T-helper 9 cell (primary cell): ENCODE measurements at regions not wholly inside any gene's neighbourhood (a gene's known extent, or its start where the extent isn't known, plus 50 kb on each side); places are given as distances from the start of the nearest gene placed in this dataset.

Experiments used
- DNase-seq: peaks from one replicate; pipeline ENCODE4 v3.0.0-alpha.2; 2020

DNA sequence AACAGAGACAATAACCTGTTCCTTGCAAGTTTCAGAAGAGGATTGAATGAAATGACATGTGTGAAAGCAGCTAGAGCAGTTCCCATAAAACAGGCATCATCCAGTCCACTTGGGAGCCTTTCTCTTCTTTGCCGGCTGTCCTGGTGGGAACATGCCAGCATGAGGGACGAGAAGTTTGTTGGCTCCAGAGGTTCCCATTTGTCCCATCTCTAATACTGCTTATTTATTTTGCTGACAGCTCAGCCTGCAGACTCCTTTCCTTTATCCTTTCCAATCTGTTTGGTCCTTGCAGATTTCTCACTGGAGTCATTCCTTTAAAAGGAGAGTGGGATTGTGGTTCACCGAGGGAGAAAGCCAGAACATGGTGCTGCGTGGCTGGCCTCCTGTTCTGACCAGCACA, 321.5 kb upstream of the CLINT1 start:
- no peak for DNase-seq

DNA sequence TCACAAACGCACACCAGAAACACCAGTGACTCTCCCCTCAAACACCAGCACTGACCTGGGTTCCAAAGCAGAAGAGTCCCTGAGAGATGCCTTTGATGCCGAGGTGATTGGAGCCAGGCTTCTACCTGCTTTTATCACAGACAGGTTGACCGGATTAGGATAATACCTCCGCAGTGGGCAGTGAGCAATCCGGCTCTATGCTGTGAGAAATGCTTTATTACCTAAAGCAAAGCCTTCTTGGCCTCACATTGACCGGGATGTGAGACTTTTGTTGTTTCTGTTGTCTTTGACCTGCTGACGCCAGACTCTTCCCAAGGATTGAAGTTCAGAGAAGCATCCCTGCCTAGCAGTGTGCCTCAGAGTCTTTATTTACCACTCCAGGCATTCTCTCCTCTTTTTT, 320.3 kb upstream of the CLINT1 start:
- DNase-seq: no peak

DNA sequence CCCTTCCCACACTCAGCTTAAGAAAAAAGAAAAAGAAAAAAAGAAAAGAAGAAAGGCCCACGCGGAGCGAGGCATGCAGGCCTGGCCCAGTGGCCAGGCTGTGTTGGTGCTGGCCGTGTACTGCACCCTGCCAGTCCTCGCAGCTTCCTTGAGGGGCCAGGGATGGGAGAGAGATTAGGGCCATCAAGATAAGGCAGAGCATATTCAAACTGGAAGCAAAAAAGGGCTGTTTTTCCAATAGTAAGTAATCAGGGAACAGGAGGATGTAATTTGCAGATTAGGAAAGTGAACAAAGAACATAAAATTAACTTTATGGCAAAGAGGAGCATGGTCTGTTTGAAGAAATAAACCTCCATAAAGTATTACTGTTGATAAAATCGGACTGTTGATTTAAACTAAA, 319.6 kb upstream of the CLINT1 start:
- no peak for DNase-seq

DNA sequence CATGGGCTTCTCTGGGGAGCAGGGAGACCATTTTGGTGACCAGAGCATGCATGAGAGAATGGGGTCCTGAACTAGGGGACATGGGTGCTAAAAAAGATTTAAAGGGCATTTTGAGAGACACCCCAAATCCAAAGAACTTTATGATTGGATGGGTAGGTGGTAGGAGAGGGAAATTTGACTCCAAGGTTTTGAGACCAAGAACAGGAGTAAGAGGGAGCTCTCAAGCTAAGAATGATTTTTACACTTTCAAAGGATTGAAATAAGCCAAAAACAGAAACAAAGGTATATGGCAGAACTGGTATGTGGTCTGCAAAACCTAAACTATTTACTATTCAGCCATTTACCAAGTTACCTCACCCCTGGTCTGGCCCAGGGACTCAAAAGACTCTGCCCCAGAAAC, 318.2 kb upstream of the CLINT1 start:
- DNase-seq: no peak

DNA sequence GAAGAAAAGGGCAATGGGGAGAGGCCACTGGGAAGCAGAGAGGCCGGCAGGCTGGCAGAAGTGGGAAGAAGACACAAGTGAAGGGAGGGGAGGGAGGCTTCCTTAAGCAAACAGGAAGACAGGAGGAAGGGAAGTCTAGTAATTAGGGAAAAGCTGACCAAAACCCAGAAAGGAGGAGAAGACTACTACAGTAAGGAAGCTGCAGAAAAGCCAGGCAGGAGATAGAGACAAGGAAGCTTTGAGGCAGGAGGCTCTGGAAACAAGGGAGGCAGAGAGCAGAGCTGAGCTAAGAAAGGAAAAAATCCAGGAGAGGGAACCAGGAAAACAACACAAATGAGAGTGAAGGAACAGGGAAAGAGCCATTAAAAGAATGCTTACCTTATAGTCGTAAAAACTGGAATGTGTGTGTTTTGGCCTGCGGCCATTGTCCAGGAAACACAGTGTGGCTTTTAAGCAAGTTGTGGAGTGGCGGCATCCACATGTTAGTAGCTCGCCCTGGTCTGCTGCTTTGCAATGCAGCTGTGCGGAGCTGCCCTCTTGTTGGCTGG, 317.1 kb upstream of the CLINT1 start:
- DNase-seq: no peak

DNA sequence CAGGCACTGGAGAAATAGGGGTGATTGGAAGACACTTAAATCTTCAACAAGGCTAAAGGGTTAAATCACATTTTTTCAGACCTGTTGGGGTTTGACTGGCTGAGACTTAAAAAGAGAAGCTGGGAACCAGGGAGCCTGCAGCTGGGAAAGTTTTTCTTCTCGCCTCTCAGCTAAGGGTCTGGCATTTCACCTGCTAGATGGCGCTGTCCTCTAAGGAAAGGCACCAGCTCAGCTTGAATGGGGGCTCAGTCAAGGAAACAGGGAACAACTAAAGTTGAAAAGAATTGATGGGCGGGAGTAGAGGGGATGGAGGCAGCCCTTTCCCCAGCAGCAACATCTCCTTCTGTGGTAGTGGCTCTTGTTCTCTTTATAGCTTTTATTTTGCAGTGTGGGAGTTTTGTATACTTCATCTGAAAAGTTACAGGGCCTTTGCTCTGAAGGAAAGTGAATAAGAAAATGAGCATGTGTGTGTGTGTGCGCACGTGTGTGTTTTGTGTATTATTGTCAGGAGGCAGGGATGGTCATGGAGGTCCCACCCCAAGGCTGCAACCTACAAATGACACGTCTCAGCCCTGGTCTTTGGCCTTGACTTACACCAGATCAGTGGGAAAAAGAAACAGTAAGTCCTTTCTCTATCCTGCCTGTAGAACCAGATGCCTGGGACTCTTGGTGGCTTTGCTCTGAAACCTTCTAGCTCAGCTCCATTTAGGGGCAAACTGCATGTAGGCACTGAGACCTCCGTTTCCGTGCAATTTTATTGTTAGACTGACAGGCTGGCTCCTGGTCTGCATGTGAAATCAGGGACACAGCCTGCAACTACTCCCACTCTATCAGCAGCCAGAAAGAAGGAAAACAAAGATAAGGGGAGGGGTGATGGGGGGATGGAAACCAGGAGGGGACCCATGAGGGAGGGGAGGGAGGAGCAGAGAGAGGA, 316.2 kb upstream of the CLINT1 start:
- DNase-seq: peak; percentile 7

DNA sequence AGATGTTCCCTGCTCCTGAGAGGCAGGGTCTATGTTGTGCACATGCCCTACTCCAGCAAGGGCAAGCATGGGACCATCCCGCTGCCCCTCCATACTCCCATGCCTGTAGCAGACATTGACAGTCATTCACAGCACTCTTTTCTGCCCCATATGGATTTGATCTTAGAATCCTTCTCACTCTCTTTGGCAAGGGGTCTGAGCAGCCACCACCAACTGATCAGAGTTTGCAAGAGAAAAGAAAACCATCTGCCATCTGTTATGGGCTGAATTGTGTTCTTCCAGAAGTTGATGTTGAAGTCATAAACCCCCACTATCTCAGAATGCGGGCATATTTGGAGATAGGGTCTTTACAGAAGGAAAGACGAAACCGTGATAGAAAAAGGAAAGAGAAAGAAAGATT, 315.1 kb upstream of the CLINT1 start:
- no peak for DNase-seq

DNA sequence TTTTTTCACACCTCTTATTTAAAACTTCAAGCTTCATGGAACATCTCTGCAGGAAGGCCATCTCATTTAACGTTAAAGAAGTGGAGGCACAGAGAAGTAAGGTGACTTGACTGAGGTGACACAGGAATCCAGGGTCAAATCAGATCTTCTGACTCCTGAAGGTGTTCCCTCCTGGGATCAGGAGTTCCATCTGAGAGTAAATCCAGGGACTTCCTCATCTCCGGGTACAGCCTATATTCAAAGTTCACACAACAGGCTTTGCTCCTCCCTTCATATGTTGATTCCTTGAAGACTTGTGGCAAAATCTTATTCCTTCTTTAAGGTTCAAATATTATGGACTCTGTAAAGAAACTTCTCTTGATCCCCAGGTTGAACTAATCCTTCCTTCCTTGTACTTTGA, 313.1 kb upstream of the CLINT1 start:
- DNase-seq: no peak

DNA sequence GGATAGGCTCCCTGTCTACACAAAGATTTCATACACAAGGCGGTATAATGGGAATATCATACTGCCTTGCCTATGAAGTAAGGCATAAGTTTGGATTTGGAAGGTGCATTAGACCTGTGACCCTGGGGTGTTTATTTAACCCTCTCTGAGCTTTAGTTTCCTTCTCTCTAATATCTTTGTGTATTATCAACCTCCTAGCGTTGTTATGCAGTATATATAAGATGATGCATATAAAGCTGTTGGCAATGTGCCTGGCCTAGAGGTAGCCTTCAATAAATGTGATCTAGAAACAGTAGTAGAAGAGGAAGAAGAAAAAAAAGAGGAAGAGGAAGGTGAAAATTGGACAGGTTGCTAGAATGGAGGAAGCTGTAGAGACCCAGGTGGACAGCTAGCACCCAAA, 311.6 kb upstream of the CLINT1 start:
- DNase-seq: no peak

DNA sequence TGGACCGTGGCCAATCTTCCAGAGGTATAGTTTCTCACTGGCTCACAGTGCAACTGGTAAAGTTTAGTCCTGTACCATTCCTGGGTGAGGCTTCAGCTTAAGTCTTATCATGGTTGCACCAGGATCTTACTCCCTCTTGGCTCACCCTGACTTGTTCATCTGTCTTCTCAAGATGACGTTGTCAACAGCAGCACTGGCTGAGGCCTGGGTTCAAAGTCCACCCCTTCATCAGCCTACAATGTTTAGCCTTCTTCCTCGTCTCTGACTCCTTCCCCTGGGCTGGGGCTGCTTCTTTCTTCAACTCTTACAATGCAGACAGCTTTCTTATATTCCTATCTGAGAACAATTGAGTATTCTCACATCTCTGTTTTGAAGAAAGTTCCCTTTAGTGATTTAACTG, 311.1 kb upstream of the CLINT1 start:
- no peak for DNase-seq

DNA sequence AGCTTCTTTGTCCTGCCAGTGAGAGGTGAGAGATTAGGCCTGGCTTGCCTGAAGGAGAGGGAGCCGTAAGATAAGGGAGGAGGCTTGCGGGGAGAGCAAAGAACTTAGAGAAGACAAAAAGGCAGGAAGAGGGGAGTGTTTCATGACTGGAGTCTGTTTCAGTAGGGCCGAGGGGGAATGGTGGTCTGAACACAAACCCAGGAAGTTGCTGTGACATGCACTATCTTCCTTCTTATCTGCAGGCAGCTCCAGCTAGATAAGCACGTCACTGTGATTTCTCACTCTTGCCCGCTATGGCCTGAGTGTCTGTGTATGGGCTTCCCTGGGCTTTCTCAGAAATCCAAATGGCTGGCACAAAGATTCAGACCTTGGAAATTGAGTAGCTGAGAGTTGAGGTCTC, 307.5 kb upstream of the CLINT1 start:
- no peak for DNase-seq

DNA sequence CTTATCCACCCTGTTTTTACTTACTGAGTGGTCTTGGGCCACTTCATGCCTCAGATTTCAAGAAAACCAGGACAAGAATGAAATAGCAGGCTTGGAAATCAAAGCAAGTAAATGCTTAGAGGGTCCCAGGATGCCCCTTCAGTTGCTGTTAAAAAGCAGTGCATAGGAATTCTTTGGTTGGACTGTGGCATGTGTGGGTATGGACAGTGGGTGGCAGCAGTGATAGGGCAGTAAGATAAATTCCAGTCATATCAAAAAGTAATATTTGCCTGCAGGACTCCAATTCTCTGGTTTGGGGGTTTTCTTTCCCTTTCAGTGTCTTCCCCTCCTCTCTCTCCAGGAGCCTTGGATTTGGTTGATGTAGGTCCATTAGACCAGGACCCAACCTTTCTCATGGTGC, 306.7 kb upstream of the CLINT1 start:
- no peak for DNase-seq

DNA sequence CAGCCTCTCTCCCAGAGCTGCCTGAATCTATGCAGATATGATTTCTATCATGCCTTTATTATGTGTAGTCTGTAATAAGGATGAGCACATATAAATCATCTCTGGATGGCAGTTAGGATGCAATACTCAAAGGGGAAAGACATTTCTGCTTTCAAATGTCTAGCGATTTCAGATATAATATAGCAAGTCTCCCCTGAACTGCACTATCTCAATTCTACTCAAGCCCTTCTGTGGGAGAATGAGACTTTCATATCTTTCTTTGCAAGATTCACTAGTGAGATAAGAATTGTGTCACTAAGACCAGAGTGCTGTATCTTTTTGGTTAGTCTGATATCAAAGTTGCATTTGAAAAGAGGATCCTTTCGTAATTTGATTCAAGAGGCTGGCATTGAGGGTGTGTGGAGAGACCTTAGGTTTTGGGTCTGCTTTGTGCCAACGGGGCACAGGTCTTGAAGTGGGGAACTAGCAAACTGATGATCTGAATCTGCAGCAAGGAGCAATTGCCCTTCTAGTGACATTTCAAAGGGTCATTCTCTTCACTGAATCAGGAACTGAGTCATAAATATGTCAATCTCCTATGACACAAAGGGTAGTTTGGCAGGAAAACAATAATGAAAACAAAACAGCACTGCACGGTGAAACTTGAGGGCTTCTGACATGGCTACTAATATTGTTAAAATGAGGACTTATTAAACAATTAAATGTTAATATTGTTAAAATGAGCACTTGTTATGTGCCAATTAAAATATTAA, 305.5 kb upstream of the CLINT1 start:
- no peak for DNase-seq

DNA sequence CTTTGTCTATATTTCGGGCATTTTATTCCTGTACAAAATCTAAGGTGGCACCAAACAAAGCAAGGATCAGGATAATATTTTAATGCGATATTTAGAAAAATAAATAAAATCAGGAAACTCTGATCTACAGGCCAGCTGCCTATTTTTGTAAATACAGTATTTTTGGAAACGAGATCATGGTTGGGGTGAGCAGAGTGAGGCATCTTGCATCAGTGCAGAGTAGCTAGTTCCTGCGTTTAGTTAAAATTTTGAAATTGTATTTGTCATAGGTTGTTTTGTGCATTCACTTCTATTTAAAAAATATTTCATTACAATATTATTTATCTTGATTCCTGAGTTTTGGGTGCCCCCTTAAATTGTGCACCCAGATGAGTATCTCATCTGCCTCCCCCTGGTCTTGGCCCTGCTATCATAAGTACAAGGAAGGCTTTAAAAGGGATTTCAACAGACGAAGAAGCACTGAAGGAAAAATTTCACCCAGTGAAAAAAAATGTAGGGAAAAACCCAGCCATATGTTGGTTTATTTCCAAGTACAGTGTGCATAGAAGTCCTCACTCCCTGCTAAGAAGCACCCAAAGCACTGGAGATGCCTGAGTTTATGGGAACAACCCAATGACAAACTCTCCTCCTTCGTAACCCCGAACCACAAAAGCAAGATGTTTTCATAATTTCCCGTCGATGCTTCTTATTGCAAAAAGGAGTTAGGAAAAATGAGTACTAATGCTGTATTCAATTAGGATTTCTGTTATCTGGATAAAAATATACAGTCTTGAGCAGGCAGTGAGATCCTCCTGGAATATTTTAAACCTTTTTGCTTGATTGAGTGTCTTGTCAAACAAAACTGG, 304.7 kb upstream of the CLINT1 start:
- no peak for DNase-seq

DNA sequence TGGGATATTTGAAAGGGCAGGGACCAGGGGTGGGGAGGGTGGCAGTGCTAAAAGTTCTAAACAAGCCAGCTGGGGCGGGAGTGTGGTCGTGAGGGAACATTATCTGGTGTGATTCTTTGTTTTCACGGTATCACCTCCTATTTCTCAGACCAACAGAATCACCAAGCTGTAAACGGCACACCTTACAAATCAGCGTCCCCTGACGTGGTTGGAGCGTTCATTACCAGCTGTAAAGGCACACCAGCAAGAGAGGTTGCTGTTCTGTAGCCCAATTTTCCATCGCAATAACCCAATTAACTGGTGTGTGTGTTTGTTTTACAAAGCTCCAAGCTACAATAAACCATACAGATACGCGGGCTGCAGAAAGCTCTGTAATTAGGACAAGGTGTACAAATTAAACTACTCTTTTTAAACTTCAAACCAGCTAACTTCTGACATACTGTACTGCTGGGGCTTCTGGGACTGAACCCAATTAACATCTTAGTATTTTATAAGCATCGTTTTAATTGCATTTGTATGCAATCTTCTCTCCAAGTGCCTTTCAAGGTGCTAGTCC, 303.6 kb upstream of the CLINT1 start:
- no peak for DNase-seq

DNA sequence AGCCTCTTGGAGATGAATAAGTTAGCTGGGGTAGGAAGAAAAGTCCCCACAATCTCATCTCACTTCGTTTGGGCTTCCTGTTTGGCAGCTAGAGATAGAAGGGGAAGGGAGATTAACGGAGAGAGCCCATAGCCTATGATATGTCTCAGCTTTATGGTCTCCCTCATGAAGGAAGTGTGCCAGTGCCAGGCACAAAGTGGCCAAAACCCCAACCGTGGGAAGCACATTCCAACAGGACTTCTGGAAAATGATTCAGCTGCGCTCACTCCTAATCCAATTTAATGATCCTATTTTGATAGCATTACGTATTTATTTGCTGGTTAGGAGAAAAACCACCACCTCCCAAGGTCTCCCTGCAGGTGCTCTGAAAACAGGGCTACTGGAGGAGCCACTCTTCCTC, 303.1 kb upstream of the CLINT1 start:
- DNase-seq: no peak

DNA sequence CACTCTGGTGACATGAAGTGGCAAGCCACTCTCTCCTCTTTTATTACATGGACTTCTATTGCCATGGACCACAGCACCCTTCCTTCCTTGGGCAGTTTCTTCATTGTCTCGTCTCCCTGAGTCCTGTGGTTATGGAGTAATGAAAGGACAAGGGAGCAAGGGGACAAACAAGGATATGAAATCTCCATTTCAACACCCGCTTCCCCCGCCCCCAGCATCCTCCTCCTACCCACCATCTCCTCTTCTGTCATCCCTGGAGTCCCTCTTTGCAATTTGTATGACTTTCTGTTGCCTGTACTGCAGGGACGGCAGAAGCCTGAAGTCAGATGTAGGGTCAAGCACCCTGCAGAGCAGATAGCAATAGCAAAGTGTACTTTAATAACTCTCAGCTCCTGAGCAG, 300.7 kb upstream of the CLINT1 start:
- no peak for DNase-seq

DNA sequence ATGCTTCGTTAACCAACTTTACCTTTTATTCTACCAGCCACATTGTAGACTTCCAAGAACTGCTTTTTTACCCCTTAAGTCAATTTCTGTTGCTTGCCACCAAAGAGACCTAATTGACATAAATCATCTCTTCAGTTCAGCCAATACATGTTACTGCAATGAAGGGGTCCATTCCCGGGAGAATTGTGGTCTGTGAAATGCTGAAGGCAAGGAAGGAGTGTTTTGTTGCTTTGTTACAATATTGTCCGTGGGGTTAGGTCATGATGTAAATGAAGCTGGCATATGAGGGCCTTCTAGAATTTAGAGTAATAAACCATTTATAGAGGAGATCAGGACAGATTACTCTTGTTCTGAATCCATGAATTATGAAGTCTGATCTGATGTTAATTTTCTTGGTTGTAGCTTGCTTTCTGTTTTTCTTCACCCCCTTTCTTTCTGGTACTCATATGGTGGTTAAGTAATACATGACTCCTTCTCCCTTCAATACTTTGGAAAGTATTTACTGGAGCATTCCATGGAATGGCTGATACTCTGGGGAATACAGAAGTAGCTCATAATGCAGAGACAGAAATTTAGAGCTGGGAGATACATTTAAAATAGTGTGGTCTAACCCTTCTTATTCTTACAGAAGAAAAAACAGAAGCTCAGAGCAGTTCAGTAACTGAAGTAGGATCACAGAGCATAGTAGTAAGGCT, 297.0 kb upstream of the CLINT1 start:
- DNase-seq: no peak

DNA sequence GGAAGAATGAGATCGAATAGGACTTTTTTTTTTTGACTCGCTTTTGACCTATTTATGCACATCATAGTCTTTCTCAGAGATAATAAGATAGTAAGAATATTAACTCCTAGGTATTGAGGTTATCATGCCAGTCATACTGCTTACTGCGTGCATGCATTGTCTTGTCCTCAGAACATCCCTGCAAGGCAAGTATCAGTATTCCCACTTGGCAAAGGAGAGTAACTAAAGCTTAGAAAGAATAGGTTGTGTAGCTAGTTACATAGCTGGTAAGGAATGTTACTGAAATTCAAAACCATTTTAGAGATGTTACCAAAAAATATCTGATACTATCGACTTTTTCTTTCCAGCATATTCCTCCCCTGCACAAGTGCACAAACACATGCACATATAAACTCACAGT, 296.1 kb upstream of the CLINT1 start:
- no peak for DNase-seq

DNA sequence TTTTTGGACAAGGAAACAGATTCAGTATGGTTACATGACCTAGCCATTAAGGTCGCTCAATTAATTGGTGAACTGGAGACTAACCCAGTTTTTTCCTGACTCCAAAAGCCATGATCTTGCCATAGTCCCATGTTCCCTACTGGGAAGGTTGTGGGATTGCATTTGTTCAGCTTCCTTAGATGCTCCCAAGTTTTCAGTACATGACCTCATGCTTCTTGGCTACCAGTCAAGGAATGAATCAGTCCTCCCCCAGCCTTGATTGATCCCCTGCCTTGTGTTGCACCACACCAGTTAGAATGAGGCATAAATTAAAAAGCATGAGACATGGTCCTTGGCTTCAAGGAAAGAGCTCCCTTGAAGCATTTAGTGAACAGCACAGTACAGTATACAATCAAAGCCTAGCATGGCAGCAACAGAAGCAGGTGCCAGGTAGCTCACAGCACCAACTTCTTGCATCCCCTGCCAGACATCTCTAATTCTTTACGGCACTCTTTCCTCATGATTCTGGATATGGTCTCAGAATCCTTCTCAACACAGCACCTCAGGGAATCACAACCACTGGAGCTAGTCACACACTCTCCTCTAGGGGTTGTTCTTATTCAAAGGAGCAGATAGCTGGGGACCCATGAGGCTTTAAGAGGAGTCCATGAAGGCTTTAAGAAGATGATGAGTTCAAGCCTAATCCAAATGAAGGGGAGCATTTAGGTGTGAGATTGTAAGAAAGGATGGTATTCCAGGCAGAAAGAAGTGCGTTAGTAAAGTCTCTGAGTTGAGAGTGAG, 295.5 kb upstream of the CLINT1 start:
- DNase-seq: no peak

DNA sequence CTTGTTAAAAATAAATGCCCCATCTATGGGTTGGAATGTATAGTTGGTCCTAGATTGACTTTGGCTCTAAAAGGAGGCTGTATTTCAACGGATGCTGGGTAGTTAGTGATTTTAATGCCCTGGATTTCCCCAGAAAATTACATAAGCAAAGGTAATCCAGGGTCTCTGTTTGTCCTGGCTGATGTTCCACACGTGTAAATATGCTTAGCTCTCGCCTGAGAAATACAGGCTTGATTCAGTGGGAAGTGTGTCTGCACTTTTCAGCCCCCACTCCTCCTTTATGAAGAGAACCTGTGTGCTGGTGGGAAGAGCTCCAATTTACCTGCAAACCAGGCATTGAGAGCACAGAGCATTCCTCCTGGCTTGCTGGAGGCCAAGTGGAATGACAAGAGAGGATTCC, 294.6 kb upstream of the CLINT1 start:
- no peak for DNase-seq
